ENCODE measurements at regions not wholly inside any gene's neighbourhood (a gene's known extent, or its start where the extent isn't known, plus 50 kb on each side); places are given as distances from the start of the nearest gene placed in this dataset.

DNA sequence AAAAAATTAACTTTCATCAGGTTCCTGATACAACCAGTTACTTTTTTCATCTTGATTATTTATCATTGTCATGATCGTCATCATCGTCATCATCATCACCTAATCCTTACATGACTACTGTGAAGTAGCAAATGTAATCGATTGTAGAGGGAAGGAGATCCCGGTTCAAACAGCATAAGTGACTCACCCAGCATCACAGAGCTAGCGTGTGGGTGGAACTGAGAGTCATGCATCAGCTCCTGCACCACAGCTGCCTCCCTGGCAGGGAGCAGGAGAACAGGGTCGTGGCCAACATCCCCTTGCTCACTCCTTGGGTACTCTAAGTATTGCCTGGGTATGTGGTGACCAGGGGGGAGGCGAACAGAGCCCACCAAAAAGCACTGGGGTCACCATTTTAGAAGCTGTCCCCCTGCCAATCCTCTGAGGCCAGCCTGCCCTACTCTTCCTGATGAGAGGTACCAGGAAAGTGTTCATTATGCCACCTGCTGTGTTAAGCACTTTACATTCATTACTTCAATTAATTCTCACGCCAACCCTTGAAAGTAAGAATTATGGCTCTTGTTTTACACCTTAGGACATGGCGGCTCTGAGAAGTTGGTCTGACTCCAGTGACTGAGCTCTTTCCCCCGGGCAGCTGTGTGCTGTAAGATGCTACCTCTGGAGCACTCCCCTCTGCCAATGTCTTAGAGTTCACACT, 425.2 kb downstream of the CD83 start:
- TF ChIP-seq EZH2phosphoT487 (IDR thresholded peaks at IDR 0.05; ENCODE audit: unreplicated experiment) (no peak), EZH2 (IDR thresholded peaks at IDR 0.05; ENCODE audit: low read depth, unreplicated experiment) (no peak), POLR2AphosphoS5 (IDR thresholded peaks at IDR 0.05; ENCODE audit: low read depth) (no peak), JUNB (IDR thresholded peaks at IDR 0.05; ENCODE audit: unreplicated experiment) (no peak), CREB1 (CRISPR knock-in tag; IDR thresholded peaks at IDR 0.05; ENCODE audit: low read depth) (no peak)
- TF ChIP-seq, protein P1, sequence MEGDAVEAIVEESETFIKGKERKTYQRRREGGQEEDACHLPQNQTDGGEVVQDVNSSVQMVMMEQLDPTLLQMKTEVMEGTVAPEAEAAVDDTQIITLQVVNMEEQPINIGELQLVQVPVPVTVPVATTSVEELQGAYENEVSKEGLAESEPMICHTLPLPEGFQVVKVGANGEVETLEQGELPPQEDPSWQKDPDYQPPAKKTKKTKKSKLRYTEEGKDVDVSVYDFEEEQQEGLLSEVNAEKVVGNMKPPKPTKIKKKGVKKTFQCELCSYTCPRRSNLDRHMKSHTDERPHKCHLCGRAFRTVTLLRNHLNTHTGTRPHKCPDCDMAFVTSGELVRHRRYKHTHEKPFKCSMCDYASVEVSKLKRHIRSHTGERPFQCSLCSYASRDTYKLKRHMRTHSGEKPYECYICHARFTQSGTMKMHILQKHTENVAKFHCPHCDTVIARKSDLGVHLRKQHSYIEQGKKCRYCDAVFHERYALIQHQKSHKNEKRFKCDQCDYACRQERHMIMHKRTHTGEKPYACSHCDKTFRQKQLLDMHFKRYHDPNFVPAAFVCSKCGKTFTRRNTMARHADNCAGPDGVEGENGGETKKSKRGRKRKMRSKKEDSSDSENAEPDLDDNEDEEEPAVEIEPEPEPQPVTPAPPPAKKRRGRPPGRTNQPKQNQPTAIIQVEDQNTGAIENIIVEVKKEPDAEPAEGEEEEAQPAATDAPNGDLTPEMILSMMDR (conservative IDR thresholded peaks at IDR 0.05; ENCODE audit: low read depth in 2 of 2) = no peak
- TF ChIP-seq, protein P2, sequence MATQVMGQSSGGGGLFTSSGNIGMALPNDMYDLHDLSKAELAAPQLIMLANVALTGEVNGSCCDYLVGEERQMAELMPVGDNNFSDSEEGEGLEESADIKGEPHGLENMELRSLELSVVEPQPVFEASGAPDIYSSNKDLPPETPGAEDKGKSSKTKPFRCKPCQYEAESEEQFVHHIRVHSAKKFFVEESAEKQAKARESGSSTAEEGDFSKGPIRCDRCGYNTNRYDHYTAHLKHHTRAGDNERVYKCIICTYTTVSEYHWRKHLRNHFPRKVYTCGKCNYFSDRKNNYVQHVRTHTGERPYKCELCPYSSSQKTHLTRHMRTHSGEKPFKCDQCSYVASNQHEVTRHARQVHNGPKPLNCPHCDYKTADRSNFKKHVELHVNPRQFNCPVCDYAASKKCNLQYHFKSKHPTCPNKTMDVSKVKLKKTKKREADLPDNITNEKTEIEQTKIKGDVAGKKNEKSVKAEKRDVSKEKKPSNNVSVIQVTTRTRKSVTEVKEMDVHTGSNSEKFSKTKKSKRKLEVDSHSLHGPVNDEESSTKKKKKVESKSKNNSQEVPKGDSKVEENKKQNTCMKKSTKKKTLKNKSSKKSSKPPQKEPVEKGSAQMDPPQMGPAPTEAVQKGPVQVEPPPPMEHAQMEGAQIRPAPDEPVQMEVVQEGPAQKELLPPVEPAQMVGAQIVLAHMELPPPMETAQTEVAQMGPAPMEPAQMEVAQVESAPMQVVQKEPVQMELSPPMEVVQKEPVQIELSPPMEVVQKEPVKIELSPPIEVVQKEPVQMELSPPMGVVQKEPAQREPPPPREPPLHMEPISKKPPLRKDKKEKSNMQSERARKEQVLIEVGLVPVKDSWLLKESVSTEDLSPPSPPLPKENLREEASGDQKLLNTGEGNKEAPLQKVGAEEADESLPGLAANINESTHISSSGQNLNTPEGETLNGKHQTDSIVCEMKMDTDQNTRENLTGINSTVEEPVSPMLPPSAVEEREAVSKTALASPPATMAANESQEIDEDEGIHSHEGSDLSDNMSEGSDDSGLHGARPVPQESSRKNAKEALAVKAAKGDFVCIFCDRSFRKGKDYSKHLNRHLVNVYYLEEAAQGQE (IDR thresholded peaks at IDR 0.05; ENCODE audit: unreplicated experiment) = no peak
- TF ChIP-seq, protein P3, sequence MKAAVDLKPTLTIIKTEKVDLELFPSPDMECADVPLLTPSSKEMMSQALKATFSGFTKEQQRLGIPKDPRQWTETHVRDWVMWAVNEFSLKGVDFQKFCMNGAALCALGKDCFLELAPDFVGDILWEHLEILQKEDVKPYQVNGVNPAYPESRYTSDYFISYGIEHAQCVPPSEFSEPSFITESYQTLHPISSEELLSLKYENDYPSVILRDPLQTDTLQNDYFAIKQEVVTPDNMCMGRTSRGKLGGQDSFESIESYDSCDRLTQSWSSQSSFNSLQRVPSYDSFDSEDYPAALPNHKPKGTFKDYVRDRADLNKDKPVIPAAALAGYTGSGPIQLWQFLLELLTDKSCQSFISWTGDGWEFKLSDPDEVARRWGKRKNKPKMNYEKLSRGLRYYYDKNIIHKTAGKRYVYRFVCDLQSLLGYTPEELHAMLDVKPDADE (IDR thresholded peaks at IDR 0.05) = no peak
